Inflammatory macrophage treated with lipopolysaccharide for 4 hours (primary cell): ENCODE measurements at regions not wholly inside any gene's neighbourhood (a gene's known extent, or its start where the extent isn't known, plus 50 kb on each side); places are given as distances from the start of the nearest gene placed in this dataset.
"Not testable (repeated sequence)": the region's sequence is repeated elsewhere in the genome, so short reads cannot be mapped to it uniquely, and the experiment has no call there.

Source experiments
- DNase-seq: peaks from one replicate; pipeline ENCODE4 v3.0.0-alpha.2; 2020

GRCh38 chr13:85597790-85598500 lies 201.3 kb downstream of the SLITRK6 start:
- no peak for DNase-seq

- DNase-seq: no peak
These were observed 207.0 kb downstream of the SLITRK6 start for GRCh38 chr13:85592211-85592610.

DNA sequence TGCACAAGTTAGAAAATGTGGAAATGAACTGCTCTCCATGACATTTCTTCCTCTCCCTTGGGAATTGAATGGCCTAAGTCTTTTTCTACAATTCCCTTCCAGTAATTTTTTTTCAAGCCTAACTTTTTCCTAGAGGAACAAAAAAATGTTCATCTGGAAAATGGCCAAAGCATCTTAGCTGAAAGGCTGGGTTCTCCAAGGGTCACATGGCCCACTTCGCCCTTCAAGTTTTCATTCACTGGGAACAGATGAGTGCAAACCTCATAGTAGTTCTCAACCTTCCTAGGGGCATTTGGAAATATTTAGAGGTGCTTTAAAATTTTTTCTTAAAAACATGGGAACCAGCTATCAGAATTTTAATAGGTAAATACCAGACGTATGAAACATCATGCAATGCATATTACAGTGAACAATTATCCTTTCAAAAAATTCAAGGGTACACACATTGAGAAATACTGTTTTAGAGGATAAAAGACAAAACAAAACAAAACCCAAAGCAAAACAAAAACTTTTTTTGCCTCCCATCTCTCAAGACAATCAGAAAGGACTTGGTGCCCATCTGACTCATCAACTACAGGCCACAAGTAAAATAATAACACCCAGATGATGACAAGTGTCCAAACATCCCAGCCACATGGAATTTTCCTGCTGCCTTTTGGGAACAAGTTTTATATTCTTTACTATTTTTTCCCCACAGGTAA lies 208.8 kb downstream of the SLITRK6 start:
- no peak for DNase-seq

DNA sequence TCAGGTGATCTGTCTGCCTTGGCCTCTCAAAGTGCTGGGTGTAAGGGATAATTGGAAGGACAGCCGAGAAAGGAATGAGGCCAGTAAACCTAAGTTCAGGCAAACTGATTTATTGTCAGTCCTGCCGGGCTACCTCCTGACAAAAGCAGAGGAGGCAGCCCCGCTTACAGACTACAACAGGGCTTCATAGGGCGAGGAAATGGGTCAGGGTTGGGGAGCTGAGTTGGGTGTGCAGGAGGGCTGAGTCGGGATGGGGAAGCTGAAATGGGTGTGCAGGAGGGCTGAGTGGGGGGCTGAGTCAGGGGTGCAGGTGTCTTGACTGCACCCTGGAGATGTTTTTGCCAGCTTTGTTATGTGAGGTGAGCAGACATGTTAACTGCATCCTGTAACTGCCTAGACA lies 210.2 kb downstream of the SLITRK6 start:
- DNase-seq: no peak

- DNase-seq: no peak
These were observed 210.9 kb downstream of the SLITRK6 start for GRCh38 chr13:85588359-85588758.

DNA sequence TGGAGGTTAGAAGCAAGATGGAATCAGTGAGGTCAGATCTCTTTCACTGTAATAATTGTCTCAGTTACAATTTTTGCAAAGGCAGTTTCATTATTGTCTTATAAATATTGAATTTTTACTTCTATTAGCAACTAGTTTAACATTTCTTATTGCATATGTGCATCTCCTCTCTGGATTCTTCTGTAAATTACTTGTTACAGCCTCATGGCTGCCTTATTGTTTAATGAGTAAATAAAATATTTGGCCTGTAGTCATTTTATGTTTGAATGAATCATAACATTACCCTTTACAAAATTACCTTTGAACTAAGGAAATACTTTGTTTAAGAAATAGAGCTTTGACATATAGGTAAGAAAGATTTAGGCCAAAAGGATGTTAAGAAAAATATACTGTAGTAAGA lies 212.4 kb downstream of the SLITRK6 start:
- no peak for DNase-seq

- DNase-seq: no peak
These were observed 212.8 kb downstream of the SLITRK6 start for GRCh38 chr13:85586422-85586831.

DNA sequence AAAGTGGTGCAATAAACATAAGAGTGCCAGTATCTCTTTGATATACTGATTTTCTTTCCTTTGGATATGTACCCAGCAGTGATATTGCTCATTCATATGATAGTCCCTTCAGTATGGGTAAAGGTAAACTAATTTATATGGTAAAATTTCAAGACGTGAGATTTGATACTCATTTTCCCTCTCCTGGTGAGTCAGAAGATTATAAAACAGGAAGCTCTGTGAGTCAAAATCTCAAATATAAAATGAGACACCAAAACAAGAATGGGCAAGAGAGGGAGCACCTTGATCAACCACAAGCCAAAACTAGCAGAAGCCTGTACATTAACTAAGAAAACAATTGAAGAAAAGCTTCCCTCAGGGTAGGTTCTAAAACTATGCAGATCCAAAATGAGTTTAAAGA lies 216.3 kb downstream of the SLITRK6 start:
- DNase-seq: no peak

DNA sequence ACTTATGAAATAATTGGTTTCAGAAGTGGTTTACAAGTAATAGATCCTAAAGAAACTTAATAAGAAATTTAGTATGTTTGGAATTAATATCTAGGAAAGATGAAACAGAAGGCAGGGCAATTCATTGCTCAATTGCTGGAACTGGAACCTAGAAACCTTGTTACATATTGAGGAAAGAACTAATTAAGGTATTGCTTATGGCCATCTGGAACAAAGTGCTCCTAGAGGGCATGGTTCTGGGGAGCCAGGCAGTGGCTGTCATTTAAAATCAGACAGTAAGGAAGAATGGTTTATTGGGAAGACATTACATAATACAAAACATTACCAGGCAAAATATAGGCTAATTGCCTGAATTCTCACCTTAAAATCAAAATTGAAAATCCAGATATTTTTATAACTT lies 224.1 kb downstream of the SLITRK6 start:
- no peak for DNase-seq

DNA sequence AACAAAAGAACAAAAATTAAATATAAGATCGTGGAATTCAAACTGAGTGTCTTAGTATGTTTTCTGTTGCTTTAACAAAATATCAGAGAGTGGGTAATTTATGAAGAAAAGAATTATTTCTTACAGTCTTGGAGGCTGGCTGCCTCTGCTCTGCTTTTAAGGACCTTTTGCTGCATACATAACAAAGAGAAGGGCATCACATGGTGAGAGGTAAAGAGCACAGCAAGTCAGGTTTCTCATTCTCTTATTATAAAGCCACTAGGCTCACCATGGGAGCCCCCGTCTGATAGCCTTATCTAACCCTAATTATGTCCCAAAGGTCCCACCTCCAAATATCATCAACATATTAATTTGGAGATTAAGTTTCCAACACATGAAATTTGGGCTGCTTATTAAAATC lies 231.3 kb downstream of the SLITRK6 start:
- no peak for DNase-seq

GRCh38 chr13:85565652-85566051 lies 233.6 kb downstream of the SLITRK6 start:
- DNase-seq: no peak

- DNase-seq: no peak
These were observed 234.6 kb downstream of the SLITRK6 start for GRCh38 chr13:85564598-85564997.

DNA sequence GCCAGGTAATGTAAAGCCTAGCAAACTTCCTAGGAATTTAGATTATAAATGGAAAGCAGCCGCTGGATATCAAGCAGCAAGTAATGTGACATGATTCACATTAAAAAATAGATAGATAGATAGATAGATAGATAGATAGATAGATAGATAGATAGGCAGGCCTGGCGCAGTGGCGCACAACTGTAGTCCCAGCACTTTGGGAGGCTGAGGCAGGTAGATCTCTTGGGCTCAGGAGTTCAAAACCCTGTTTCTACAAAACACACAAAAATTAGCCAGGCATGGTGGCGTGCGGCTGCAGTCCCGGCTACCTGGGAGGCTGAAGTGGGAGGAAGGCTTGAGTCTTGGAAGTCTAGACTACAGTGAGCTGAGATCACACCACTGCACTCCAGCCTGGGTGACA lies 236.9 kb downstream of the SLITRK6 start:
- no peak for DNase-seq

GRCh38 chr13:85557691-85558467 lies 241.3 kb downstream of the SLITRK6 start:
- DNase-seq: no peak

- no peak for DNase-seq
These were observed 248.2 kb downstream of the SLITRK6 start for GRCh38 chr13:85551012-85551411.

- DNase-seq: no peak
These were observed 249.4 kb downstream of the SLITRK6 start for GRCh38 chr13:85549819-85550218.

DNA sequence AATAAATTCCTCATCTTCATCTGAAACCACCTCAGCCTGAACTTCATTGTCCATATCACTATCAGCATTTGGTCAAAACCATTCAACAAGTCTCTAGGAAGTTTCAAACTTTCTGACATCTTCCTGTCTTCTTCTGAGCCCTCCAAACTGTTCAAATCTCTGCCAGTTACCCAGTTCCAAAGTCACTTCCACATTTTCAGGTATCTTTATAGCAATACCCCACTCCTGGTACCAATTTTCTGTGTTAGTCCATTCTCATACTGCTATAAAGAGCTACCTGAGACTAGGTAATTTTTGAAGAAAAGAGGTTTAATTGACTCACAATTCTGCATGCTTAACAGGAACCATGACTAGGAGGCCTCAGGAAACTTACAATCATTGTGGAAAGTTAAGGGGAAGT lies 250.4 kb downstream of the SLITRK6 start:
- not testable (repeated sequence) for DNase-seq

GRCh38 chr13:85545771-85546170 lies 253.4 kb downstream of the SLITRK6 start:
- DNase-seq: no peak

GRCh38 chr13:85544756-85545155 lies 254.5 kb downstream of the SLITRK6 start:
- no peak for DNase-seq

DNA sequence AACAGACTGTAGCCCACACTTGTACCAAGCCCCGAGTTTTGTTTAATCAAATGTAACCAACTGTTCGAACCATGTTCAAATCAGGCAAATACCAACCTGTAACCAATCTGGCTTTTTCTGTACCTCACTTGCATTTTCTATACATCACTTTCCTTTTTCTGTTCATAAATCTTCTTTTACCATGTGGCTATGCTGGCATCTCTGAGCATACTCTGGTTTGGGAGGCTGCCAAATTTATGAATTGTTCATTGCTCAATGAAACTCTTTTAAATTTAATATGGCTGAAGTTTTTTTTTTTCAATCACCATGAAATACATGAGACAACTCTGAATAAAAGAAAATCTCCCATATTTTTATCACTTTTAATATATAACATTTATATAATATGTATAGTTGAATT lies 256.1 kb downstream of the SLITRK6 start:
- no peak for DNase-seq

GRCh38 chr13:85541476-85541875 lies 257.7 kb downstream of the SLITRK6 start:
- DNase-seq: no peak

- DNase-seq: no peak
These were observed 260.3 kb downstream of the SLITRK6 start for GRCh38 chr13:85538957-85539356.

DNA sequence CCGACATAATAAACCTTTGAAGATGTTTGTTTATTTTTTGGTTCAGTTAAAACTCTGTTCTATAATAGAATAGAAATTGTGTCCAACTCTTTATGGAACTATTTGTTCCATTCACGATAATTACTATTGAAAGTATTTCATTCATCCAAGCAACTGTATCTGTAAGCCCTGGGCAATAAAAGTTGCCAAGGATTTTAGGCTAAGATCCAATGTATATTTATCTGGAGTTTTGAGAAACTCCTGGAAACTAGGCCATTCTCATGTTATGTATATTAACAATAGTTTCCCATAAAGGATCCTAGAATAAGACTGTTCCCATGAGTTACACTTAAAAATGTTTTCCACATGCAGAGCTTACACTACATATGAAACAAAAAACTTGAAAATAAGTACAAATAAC lies 261.6 kb downstream of the SLITRK6 start:
- no peak for DNase-seq

- DNase-seq: no peak
These were observed 262.5 kb downstream of the SLITRK6 start for GRCh38 chr13:85536706-85537105.
